GM10266 (cell line): ENCODE measurements at regions not wholly inside any gene's neighbourhood (a gene's known extent, or its start where the extent isn't known, plus 50 kb on each side); places are given as distances from the start of the nearest gene placed in this dataset.

Experiments
- DNase-seq: peaks from one replicate; pipeline ENCODE4 v3.0.0; 2012; ENCODE audit errors: extremely low spot score
- TF ChIP-seq, protein P1 (sequence below): IDR thresholded peaks from 2 replicates; pipeline ENCODE4 v1.5.1; 2012; ENCODE audit warnings: mild to moderate bottlenecking, low read depth; ENCODE audit not compliant: control insufficient read depth, insufficient read depth; ENCODE audit errors: missing control alignments

DNA sequence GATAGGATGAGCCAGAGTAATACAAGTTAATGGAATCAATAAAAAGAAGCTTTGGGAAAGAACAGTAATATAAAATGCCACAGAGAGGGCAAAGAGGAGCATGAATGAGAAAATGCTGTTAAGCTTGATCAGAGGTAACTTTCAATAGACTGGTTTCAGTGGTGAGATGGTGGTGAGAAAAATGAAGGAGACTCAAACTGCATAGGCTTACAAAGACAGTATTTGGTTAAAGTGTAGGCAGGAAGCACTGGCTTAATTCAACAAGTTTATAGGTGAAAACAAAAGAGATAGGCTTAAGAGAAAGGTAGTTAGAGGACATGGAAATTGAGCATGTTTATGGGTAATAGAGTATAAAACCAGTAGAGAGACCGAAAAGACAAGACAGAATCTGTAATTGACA lies 298.6 kb upstream of the ADAMTS5 start:
- DNase-seq: no peak
- TF ChIP-seq, protein P1, sequence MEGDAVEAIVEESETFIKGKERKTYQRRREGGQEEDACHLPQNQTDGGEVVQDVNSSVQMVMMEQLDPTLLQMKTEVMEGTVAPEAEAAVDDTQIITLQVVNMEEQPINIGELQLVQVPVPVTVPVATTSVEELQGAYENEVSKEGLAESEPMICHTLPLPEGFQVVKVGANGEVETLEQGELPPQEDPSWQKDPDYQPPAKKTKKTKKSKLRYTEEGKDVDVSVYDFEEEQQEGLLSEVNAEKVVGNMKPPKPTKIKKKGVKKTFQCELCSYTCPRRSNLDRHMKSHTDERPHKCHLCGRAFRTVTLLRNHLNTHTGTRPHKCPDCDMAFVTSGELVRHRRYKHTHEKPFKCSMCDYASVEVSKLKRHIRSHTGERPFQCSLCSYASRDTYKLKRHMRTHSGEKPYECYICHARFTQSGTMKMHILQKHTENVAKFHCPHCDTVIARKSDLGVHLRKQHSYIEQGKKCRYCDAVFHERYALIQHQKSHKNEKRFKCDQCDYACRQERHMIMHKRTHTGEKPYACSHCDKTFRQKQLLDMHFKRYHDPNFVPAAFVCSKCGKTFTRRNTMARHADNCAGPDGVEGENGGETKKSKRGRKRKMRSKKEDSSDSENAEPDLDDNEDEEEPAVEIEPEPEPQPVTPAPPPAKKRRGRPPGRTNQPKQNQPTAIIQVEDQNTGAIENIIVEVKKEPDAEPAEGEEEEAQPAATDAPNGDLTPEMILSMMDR: no peak

- no peak for DNase-seq
These were observed 294.8 kb upstream of the ADAMTS5 start for GRCh38 chr21:27261676-27262075.

DNA sequence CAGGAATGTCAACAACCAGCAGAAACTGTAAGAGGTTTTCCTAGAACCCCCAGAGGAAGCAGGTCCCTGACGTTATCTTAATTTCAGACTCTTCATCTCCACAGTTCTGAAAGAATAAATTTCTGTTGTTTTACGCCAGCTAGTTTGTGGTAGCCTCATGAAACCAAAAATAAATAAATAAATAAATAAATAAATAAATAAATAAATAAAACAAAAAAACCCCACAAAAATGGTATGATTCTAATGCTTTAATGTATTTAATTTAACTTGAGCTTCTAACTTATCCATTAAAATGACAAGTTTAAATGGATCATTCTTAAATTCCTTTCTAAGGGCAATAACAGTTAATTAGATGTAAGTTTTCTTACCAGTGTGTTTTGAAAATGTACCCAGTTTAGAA lies 293.8 kb upstream of the ADAMTS5 start:
- TF ChIP-seq, protein P1: no peak
- DNase-seq: no peak

More at GRCh38 chr21:27261676-27262075, 294.8 kb upstream of the ADAMTS5 start:
- TF ChIP-seq, protein P1: no peak

DNA sequence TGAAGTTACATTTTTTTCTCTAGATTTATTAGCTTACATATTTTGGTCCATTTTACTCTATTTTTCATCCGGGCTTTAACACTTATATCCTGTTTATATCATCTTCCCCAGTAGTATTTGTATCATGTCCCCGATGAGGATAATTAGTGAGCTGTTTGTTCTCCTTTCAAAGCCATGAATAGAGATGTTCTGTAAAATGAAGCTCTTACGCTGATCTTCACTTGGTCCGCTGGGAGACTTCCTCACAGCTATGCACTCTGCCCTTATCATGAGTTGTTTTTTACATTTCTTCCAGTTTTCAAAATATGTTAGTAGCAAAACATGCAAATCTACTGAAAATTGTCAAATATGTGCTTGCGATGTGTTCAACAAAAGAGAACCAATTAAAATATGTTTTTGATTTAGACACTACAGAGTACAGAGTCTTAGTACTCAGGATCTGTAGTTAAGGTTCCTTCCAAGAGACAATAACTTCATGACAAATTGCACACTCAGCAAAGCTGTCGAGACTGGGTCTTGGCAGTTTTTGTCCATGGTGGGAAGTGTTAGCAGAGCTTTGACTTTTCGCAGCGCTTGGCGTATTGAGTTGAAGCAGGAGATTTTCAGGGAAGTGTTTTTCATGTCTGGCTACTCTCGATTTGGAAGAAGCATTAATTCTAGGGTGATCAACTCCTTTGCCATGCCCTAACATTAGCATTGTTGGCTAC lies 292.0 kb upstream of the ADAMTS5 start:
- TF ChIP-seq, protein P1: no peak
- DNase-seq: no peak

DNA sequence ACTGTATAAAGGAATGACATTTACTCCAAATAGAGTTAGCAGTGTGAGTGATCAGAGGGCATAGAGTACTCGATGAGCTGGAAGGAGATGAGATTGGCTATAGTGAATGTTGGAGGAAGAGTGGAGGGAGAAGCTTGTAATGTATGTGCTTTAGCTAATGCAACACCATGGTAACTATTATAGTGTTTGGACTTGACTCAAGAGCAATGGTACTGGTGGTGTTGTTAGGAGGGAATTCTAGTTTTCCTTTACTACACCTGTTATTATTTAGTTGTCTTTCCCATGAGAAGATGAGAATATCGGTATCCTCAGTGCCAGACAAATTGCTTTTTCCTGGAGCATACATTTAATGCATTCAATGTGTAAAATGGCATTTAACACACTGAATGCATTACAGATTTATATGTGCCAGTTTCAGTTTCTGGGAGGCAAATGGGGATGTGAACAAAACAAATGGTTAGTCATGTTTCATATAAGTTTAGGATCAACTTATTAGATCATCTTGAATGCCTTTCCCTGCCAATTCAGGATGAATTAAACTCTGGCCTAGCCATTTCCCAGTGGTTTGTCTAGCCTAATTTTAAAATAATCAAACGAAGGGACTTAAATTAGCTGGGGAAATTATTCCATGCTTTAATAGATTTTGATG lies 291.1 kb upstream of the ADAMTS5 start:
- TF ChIP-seq, protein P1: no peak
- DNase-seq: no peak

- TF ChIP-seq, protein P1: no peak
- no peak for DNase-seq
These were observed 290.3 kb upstream of the ADAMTS5 start for GRCh38 chr21:27257226-27257625.

GRCh38 chr21:27251752-27252151 lies 284.9 kb upstream of the ADAMTS5 start:
- TF ChIP-seq, protein P1: no peak
- no peak for DNase-seq
